PC-9 (cell line): ENCODE measurements at regions not wholly inside any gene's neighbourhood (a gene's known extent, or its start where the extent isn't known, plus 50 kb on each side); places are given as distances from the start of the nearest gene placed in this dataset.
"Not testable (repeated sequence)": the region's sequence is repeated elsewhere in the genome, so short reads cannot be mapped to it uniquely, and the experiment has no call there.

Source experiments
- CTCF ChIP-seq: fragments of 200-600 bp; sonication (generic); conservative IDR thresholded peaks from 2 replicates; pipeline ENCODE4 v1.6.1; 2017; ENCODE audit warnings: mixed run types, antibody characterized with exemption, mild to moderate bottlenecking, moderate library complexity
- EZH2 ChIP-seq: fragments of 200-600 bp; sonication (generic); IDR thresholded peaks from 2 replicates; pipeline ENCODE4 v1.8.0; 2017; ENCODE audit warnings: antibody characterized with exemption, low read depth

- not testable (repeated sequence) for TF ChIP-seq CTCF, EZH2
These were observed 75.2 kb upstream of the ERV3-1 start for GRCh38 chr7:65081669-65082055.
